ENCODE measurements at regions not wholly inside any gene's neighbourhood (a gene's known extent, or its start where the extent isn't known, plus 50 kb on each side); places are given as distances from the start of the nearest gene placed in this dataset.
"Not testable (repeated sequence)": the region's sequence is repeated elsewhere in the genome, so short reads cannot be mapped to it uniquely, and the experiment has no call there.

DNA sequence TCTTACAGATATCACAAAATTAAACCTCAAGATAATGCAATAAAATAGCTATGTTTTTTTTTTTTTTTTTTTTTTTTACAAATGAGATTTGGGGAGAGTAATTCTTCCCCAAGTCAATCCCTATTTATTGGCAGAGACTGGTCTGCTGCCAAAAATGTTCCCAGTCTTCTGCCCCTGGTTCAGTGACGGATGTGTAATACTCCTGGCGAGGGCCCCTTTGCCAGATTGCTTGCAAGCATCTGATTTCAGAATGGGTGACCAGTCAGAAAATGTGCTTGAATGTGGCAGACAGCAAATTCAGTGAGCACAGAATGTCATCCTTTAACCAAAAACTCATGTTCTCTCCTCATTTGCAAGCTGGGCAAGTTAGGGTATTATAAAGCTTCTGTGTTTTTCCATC, 363.8 kb upstream of the MTNR1B start:
- Histone ChIP-seq H3K9ac (ENCODE audit: low read depth in 1 of 2, low read length in 2 of 2) (no peak overlapping the region), H3K4me1 (ENCODE audit: control insufficient read depth in 1 of 2, insufficient read depth in 2 of 2, low read length in 2 of 2) (no peaks in the 10 kb centered on the region), H3K9me3 (ENCODE audit: control insufficient read depth in 1 of 2, low read length in 2 of 2) (no peaks in the 10 kb centered on the region), H3K27me3 (ENCODE audit: control insufficient read depth in 1 of 2, insufficient read depth in 2 of 2, low read length in 2 of 2) (no peaks in the 10 kb centered on the region), H3K27ac (ENCODE audit: low read depth, low read length) (no peak overlapping the region), H3K36me3 (ENCODE audit: control insufficient read depth in 1 of 2, insufficient read depth in 2 of 2, low read length in 2 of 2) (no peaks in the 10 kb centered on the region), H3K4me3 (ENCODE audit: low read depth in 1 of 2, low read length in 2 of 2) (no peak overlapping the region)

DNA sequence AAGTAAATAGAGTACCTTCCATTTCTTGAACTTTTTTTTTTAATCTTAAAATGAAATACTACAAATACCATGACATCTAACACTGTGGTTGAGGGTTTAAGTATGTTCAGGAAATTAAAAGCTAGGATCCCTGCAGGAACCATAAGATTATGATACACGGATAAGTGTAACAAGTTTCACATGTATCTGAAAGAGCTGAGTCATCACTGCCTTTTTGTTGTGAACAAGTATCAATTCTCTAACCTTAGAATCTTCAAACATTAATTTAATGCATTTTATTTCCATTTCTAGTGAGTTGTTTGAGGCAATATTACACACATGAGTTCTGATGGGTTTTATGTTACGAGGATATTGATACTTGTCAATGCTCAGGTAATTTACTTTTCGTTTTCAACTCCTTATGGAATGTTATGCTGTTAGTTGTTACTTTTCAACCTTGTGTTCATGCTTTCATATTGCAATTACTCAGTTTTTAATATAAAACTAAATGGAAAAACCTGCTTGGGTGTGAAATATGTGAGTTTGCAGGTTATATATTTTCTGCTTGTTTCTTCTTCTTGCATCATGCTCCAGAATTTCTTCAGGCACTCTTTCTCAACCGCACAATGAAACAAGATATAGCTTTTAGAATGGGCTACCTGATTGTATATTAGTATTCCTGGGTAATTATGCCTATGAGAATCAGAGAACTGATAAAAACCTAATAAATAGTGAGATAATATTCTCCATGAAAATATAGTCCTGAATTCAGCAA, 361.3 kb upstream of the MTNR1B start:
- Histone ChIP-seq H3K4me1 (ENCODE audit: control insufficient read depth in 1 of 2, insufficient read depth in 2 of 2, low read length in 2 of 2) (no peaks in the 10 kb centered on the region), H3K36me3 (ENCODE audit: control insufficient read depth in 1 of 2, insufficient read depth in 2 of 2, low read length in 2 of 2) (no peaks in the 10 kb centered on the region), H3K4me3 (ENCODE audit: low read depth in 1 of 2, low read length in 2 of 2) (no peak overlapping the region), H3K9me3 (ENCODE audit: control insufficient read depth in 1 of 2, low read length in 2 of 2) (no peaks in the 10 kb centered on the region), H3K9ac (ENCODE audit: low read depth in 1 of 2, low read length in 2 of 2) (no peak overlapping the region), H3K27ac (ENCODE audit: low read depth, low read length) (no peak overlapping the region), H3K27me3 (ENCODE audit: control insufficient read depth in 1 of 2, insufficient read depth in 2 of 2, low read length in 2 of 2) (no peaks in the 10 kb centered on the region)

DNA sequence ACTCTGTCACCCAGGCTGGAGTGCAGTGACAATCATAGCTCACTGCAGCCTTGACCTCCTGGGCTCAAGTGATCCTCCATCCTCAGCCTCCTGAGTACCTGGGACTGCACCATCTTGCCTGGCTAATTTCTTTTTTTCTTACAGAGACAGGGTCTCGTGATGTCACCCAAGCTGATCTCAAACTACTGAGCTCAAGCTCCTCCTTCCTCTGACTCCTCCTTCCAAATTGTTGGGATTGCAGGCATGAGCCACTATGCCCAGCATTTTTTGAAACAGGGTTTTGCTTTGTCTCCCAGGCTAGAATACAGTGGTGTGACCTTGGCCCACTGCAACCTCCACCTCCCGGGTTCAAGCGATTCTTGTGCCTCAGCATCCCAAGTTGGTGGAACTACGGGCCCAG, 358.3 kb upstream of the MTNR1B start:
- H3K4me1 ChIP-seq (ENCODE audit: control insufficient read depth in 1 of 2, insufficient read depth in 2 of 2, low read length in 2 of 2) = no peaks in the 10 kb centered on the region
- no peak overlapping the region for H3K27ac ChIP-seq (ENCODE audit: low read depth, low read length)
- no peaks in the 10 kb centered on the region for H3K9me3 ChIP-seq (ENCODE audit: control insufficient read depth in 1 of 2, low read length in 2 of 2)
- no peaks in the 10 kb centered on the region for H3K27me3 ChIP-seq (ENCODE audit: control insufficient read depth in 1 of 2, insufficient read depth in 2 of 2, low read length in 2 of 2)
- no peak overlapping the region for H3K4me3 ChIP-seq (ENCODE audit: low read depth in 1 of 2, low read length in 2 of 2)
- H3K36me3 ChIP-seq (ENCODE audit: control insufficient read depth in 1 of 2, insufficient read depth in 2 of 2, low read length in 2 of 2) = no peaks in the 10 kb centered on the region
- no peak overlapping the region for H3K9ac ChIP-seq (ENCODE audit: low read depth in 1 of 2, low read length in 2 of 2)

DNA sequence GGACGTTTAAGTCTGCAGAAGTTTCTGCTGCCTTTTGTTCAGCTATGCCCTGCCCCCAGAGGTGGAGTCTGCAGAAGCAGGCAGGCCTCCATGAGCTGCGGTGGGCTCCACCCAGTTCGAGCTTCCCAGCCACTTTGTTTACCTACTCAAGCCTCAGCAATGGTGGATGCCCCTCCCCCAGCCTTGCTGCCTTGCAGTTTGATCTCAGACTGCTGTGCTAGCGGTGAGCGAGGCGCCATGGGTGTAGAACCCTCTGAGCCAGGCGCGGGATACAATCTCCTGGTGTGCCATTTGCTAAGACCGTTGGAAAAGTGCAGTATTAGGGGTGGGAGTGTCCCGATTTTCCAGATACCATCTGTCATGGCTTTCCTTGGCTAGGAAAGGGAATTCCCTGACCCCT, 351.4 kb upstream of the MTNR1B start:
- H3K9ac ChIP-seq (ENCODE audit: low read depth in 1 of 2, low read length in 2 of 2); H3K4me1 ChIP-seq (ENCODE audit: control insufficient read depth in 1 of 2, insufficient read depth in 2 of 2, low read length in 2 of 2); H3K36me3 ChIP-seq (ENCODE audit: control insufficient read depth in 1 of 2, insufficient read depth in 2 of 2, low read length in 2 of 2); H3K9me3 ChIP-seq (ENCODE audit: control insufficient read depth in 1 of 2, low read length in 2 of 2); H3K27me3 ChIP-seq (ENCODE audit: control insufficient read depth in 1 of 2, insufficient read depth in 2 of 2, low read length in 2 of 2); H3K27ac ChIP-seq (ENCODE audit: low read depth, low read length); H3K4me3 ChIP-seq (ENCODE audit: low read depth in 1 of 2, low read length in 2 of 2): not testable (repeated sequence)

DNA sequence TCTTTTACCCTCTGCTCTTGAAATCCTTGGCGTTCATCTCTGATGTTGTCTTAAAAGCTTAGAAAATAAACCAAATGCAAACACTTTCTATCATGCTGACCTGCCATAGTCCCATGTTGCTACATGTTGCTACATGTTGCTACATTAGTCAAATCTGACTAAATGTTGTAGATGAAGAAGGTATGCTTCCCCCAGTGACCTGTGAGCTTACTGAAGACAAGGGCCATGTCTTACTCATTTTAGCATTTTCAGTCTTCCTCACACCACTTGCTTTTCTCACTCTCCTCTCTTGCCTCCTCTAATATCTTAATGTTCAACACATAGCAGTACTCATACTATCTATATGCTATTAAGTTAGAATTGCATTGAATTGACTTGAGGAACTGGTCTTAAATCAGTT, 346.4 kb upstream of the MTNR1B start:
- Histone ChIP-seq H3K27ac (ENCODE audit: low read depth, low read length) (no peak overlapping the region), H3K4me1 (ENCODE audit: control insufficient read depth in 1 of 2, insufficient read depth in 2 of 2, low read length in 2 of 2) (no peaks in the 10 kb centered on the region), H3K27me3 (ENCODE audit: control insufficient read depth in 1 of 2, insufficient read depth in 2 of 2, low read length in 2 of 2) (no peaks in the 10 kb centered on the region), H3K36me3 (ENCODE audit: control insufficient read depth in 1 of 2, insufficient read depth in 2 of 2, low read length in 2 of 2) (no peaks in the 10 kb centered on the region), H3K4me3 (ENCODE audit: low read depth in 1 of 2, low read length in 2 of 2) (no peak overlapping the region), H3K9me3 (ENCODE audit: control insufficient read depth in 1 of 2, low read length in 2 of 2) (no peaks in the 10 kb centered on the region), H3K9ac (ENCODE audit: low read depth in 1 of 2, low read length in 2 of 2) (no peak overlapping the region)

DNA sequence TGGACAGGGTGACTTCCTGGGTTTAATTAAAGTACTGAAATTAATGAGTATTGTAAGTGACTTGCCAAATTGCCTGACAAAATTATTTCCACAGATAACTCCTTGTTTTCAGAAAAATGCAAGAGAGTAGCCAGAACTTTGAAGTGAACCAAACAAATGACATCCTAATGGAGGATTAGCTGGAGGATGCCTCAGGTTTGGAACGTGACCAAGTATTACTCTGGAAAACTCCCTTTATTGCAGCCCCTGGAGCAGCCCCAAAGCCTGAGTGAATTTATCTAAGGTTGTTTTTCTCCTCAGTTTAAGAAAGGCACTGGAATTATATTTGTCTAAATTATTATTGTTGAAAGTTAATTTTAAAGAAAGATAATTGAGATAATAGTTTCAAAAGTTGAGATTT, 343.6 kb upstream of the MTNR1B start:
- H3K36me3 ChIP-seq (ENCODE audit: control insufficient read depth in 1 of 2, insufficient read depth in 2 of 2, low read length in 2 of 2) = no peaks in the 10 kb centered on the region
- no peak overlapping the region for H3K4me3 ChIP-seq (ENCODE audit: low read depth in 1 of 2, low read length in 2 of 2)
- H3K9ac ChIP-seq (ENCODE audit: low read depth in 1 of 2, low read length in 2 of 2) = no peak overlapping the region
- no peaks in the 10 kb centered on the region for H3K9me3 ChIP-seq (ENCODE audit: control insufficient read depth in 1 of 2, low read length in 2 of 2)
- H3K27ac ChIP-seq (ENCODE audit: low read depth, low read length) = no peak overlapping the region
- H3K4me1 ChIP-seq (ENCODE audit: control insufficient read depth in 1 of 2, insufficient read depth in 2 of 2, low read length in 2 of 2) = no peaks in the 10 kb centered on the region
- H3K27me3 ChIP-seq (ENCODE audit: control insufficient read depth in 1 of 2, insufficient read depth in 2 of 2, low read length in 2 of 2) = no peaks in the 10 kb centered on the region

DNA sequence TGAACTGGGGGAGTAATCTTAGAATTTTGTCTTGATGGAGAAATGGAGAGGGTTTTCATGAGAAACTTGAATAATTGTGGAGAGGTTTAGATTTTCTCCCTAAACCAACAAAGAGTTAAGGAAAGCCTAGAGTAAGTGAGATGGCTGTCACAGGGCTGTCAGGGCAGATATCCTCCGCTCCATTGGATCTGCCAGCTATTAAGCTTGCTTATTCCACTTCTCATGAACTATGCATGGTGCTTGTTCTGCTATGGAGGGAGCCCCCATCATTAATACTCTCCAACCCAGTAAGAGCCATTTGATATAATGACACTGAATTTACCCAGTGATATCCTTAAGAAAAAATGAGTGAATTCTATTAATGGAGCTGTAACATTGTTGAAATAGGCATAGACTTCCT, 342.8 kb upstream of the MTNR1B start:
- Histone ChIP-seq H3K36me3 (ENCODE audit: control insufficient read depth in 1 of 2, insufficient read depth in 2 of 2, low read length in 2 of 2) (no peaks in the 10 kb centered on the region), H3K27me3 (ENCODE audit: control insufficient read depth in 1 of 2, insufficient read depth in 2 of 2, low read length in 2 of 2) (no peaks in the 10 kb centered on the region), H3K9me3 (ENCODE audit: control insufficient read depth in 1 of 2, low read length in 2 of 2) (no peaks in the 10 kb centered on the region), H3K9ac (ENCODE audit: low read depth in 1 of 2, low read length in 2 of 2) (no peak overlapping the region), H3K27ac (ENCODE audit: low read depth, low read length) (no peak overlapping the region), H3K4me1 (ENCODE audit: control insufficient read depth in 1 of 2, insufficient read depth in 2 of 2, low read length in 2 of 2) (no peaks in the 10 kb centered on the region), H3K4me3 (ENCODE audit: low read depth in 1 of 2, low read length in 2 of 2) (no peak overlapping the region)

DNA sequence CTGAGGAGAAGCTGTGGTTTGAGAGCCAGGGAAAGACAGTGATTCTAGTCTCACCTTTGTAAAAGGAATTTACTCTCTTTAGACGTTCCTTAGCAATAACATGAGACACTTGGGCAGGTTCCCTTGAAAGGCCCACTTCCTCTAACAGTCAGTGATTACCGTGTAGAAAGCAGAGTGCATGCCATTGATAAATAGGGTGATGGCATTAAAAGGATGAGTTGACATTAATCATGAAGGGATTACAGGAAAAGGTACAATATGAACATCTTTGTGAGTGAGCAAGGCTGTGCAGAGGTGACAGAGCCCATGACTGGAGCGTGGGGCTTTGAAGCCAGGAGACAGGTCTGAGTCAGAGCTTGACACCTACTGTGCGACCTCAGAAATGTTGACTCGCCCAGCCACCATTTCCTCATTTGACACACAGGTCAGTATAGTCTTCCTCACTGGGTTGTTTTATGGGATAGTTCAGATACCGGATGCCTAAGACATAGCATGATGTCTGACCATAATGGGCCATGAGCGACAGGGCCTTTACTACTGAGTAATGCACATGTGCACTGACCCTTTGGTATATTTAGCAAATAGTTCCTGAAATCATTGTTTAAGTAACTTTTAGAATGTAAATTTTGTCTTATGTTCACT, 341.7 kb upstream of the MTNR1B start:
- Histone ChIP-seq H3K9ac (ENCODE audit: low read depth in 1 of 2, low read length in 2 of 2) (no peak overlapping the region), H3K27me3 (ENCODE audit: control insufficient read depth in 1 of 2, insufficient read depth in 2 of 2, low read length in 2 of 2) (no peaks in the 10 kb centered on the region), H3K4me3 (ENCODE audit: low read depth in 1 of 2, low read length in 2 of 2) (no peak overlapping the region), H3K4me1 (ENCODE audit: control insufficient read depth in 1 of 2, insufficient read depth in 2 of 2, low read length in 2 of 2) (no peaks in the 10 kb centered on the region), H3K27ac (ENCODE audit: low read depth, low read length) (no peak overlapping the region), H3K36me3 (ENCODE audit: control insufficient read depth in 1 of 2, insufficient read depth in 2 of 2, low read length in 2 of 2) (no peaks in the 10 kb centered on the region), H3K9me3 (ENCODE audit: control insufficient read depth in 1 of 2, low read length in 2 of 2) (no peaks in the 10 kb centered on the region)

DNA sequence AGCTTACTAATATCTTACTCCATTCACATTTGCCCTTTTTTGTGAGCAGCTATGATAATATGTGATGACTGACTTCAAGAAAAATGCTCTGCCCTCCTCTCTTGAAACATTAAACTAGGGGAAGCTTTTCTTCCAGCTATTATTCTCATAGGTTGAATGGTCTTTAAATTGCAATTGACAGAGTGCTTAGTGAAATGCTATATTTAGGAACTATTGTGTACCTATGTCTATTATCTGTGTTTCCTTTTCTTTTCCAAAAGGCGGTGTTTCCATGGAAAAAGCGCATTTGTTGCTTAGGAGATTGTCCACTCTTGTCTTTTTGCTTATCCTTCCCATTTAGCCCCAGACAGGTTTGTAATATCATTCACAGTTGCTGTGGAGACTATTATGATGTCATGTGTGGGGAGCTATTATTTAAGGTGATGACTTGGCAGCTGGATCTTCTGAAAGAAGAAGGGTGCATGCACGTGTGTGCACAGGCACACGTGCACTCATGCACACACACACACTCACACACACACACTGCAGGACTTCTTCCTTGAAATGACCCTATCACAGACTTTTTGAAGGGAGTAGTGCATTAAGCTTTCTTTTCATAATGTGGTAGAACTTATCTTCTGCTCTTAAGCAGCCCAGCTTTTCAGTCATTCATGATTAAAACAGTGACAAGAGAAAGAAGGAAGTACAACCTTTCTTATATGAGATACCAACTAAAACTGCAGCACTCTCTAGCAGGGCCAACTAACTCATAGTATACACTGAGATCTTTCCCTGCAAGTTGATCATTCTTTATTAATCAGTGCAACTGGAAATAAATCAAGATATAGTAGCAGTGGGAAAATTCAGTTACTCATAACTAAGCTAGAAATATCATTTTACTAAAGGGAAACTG, 340.8 kb upstream of the MTNR1B start:
- H3K9ac ChIP-seq (ENCODE audit: low read depth in 1 of 2, low read length in 2 of 2) = no peak overlapping the region
- H3K27ac ChIP-seq (ENCODE audit: low read depth, low read length) = no peak overlapping the region

DNA sequence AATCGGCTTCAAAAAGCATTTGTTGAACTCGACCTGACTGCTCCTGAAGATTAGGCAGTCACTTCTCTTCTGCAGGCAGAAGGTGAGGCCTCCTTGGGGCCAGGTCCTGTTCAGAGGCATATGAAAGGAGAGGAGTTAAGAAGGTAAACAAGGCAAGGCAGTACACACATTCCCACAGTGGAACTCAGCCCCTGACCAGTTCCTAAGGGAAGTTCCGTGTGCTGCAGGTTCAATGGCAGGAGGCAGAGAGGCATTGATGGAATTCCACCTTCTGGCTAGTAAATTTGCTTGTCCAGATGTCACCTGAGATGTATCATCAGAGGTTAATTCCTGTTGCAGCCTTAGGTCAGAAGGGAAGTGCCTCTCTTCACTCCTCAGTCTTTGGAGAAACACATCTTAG, 337.0 kb upstream of the MTNR1B start:
- H3K4me1 ChIP-seq (ENCODE audit: control insufficient read depth in 1 of 2, insufficient read depth in 2 of 2, low read length in 2 of 2) = no peaks in the 10 kb centered on the region
- H3K27ac ChIP-seq (ENCODE audit: low read depth, low read length) = no peak overlapping the region
- no peaks in the 10 kb centered on the region for H3K36me3 ChIP-seq (ENCODE audit: control insufficient read depth in 1 of 2, insufficient read depth in 2 of 2, low read length in 2 of 2)
- H3K27me3 ChIP-seq (ENCODE audit: control insufficient read depth in 1 of 2, insufficient read depth in 2 of 2, low read length in 2 of 2) = no peaks in the 10 kb centered on the region
- H3K4me3 ChIP-seq (ENCODE audit: low read depth in 1 of 2, low read length in 2 of 2) = no peak overlapping the region
- no peak overlapping the region for H3K9ac ChIP-seq (ENCODE audit: low read depth in 1 of 2, low read length in 2 of 2)
- no peaks in the 10 kb centered on the region for H3K9me3 ChIP-seq (ENCODE audit: control insufficient read depth in 1 of 2, low read length in 2 of 2)

More for the DNA sequence above, 340.8 kb upstream of the MTNR1B start:
- no peaks in the 10 kb centered on the region for H3K4me1 ChIP-seq (ENCODE audit: control insufficient read depth in 1 of 2, insufficient read depth in 2 of 2, low read length in 2 of 2)
- no peaks in the 10 kb centered on the region for H3K36me3 ChIP-seq (ENCODE audit: control insufficient read depth in 1 of 2, insufficient read depth in 2 of 2, low read length in 2 of 2)
- H3K9me3 ChIP-seq (ENCODE audit: control insufficient read depth in 1 of 2, low read length in 2 of 2) = no peaks in the 10 kb centered on the region
- no peaks in the 10 kb centered on the region for H3K27me3 ChIP-seq (ENCODE audit: control insufficient read depth in 1 of 2, insufficient read depth in 2 of 2, low read length in 2 of 2)
- no peak overlapping the region for H3K4me3 ChIP-seq (ENCODE audit: low read depth in 1 of 2, low read length in 2 of 2)
